ENCODE measurements at regions not wholly inside any gene's neighbourhood (a gene's known extent, or its start where the extent isn't known, plus 50 kb on each side); places are given as distances from the start of the nearest gene placed in this dataset.

DNA sequence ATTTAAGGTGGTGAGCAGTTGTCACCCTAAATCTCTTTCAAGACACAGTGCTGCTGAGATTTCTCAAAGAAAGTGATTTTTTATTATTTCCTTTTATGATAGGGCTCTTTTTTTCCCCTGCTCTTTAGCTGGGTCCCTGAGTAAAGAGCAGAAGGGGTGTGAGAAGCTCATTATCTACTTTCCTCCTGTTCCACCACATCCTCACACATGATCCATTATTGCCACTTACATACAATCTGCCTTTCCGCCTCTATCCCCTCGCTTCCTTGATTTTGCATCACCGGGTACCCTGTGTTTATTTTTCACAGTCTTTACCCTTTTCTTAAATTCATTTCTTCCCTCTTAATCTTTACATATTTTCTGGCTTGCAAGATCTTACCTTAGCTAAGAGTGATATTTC, 93.9 kb upstream of the CCDC85A start:
- TF ChIP-seq CTCF (IDR thresholded peaks at IDR 0.05; ENCODE audit: control extremely low read depth, extremely low read depth): no peak
- Histone ChIP-seq H3K9me3 (ENCODE audit: control insufficient read depth in 4 of 4, insufficient read depth in 3 of 4, low read length in 3 of 4) (no peaks in the 10 kb centered on the region), H3K4me1 (ENCODE audit: control insufficient read depth in 5 of 5, insufficient read depth in 5 of 5, low read length in 5 of 5) (no peaks in the 10 kb centered on the region), H3K4me3 (no peak overlapping the region), H3K36me3 (ENCODE audit: control insufficient read depth in 4 of 4, insufficient read depth in 4 of 4, low read length in 4 of 4) (no peaks in the 10 kb centered on the region), H3K27ac (ENCODE audit: low read depth in 1 of 2, low read length in 1 of 2) (no peak overlapping the region), H3K27me3 (ENCODE audit: control insufficient read depth in 3 of 3, insufficient read depth in 3 of 3, low read length in 2 of 3) (no peaks in the 10 kb centered on the region), H3K9ac (ENCODE audit: insufficient read depth in 1 of 2, low read length in 2 of 2) (no peak overlapping the region)
- DNase-seq (no peak), ATAC-seq (ENCODE audit: insufficient read depth, low FRiP score) (no peak)
- WGBS, 2 donors: 47 to 55% methylated on average over 3 of the region's 3 CpGs

GRCh38 chr2:56099963-56100362, 83.8 kb upstream of the CCDC85A start:
- H3K4me1 ChIP-seq (ENCODE audit: control insufficient read depth in 5 of 5, insufficient read depth in 5 of 5, low read length in 5 of 5): no peaks in the 10 kb centered on the region
- TF ChIP-seq CTCF (IDR thresholded peaks at IDR 0.05; ENCODE audit: control extremely low read depth, extremely low read depth): no peak
- no peaks in the 10 kb centered on the region for H3K9me3 ChIP-seq (ENCODE audit: control insufficient read depth in 4 of 4, insufficient read depth in 3 of 4, low read length in 3 of 4)
- no peaks in the 10 kb centered on the region for H3K27me3 ChIP-seq (ENCODE audit: control insufficient read depth in 3 of 3, insufficient read depth in 3 of 3, low read length in 2 of 3)
- no peak for DNase-seq
- H3K27ac ChIP-seq (ENCODE audit: low read depth in 1 of 2, low read length in 1 of 2): no peak overlapping the region
- ATAC-seq (ENCODE audit: insufficient read depth, low FRiP score): no peak
- no peaks in the 10 kb centered on the region for H3K36me3 ChIP-seq (ENCODE audit: control insufficient read depth in 4 of 4, insufficient read depth in 4 of 4, low read length in 4 of 4)
- H3K4me3 ChIP-seq: no peak overlapping the region
- no peak overlapping the region for H3K9ac ChIP-seq (ENCODE audit: insufficient read depth in 1 of 2, low read length in 2 of 2)

DNA sequence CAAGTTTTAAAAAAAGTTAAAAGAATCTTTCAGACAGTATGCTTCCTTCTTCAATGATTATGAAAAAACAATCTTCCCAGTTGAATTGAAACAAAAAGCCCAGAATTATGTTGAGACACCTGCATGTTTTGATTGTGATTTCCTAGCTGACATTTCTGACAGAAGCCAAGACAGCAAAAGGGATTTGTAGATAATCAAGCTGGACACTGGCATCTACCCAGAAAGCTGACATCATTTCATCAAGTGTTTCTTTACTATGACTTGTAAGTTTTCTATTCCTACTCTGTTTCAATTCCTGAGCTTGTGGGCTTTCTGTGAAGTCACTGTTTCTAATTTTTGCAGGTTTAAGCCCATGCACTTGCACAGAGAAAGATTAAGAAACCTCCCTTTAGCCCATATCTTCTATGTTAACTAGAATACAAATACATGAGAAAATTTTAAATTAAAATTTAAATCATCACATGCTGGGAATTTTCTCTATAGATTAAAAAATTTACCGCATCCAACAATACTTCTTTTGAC, 82.9 kb upstream of the CCDC85A start:
- no peaks in the 10 kb centered on the region for H3K36me3 ChIP-seq (ENCODE audit: control insufficient read depth in 4 of 4, insufficient read depth in 4 of 4, low read length in 4 of 4)
- WGBS, 2 donors: 93 to 97% methylated on average over 1 of the region's 1 CpG
- ATAC-seq (ENCODE audit: insufficient read depth, low FRiP score) (no peak), DNase-seq (no peak)
- H3K27me3 ChIP-seq (ENCODE audit: control insufficient read depth in 3 of 3, insufficient read depth in 3 of 3, low read length in 2 of 3): no peaks in the 10 kb centered on the region
- TF ChIP-seq CTCF (IDR thresholded peaks at IDR 0.05; ENCODE audit: control extremely low read depth, extremely low read depth): no peak
- no peaks in the 10 kb centered on the region for H3K4me1 ChIP-seq (ENCODE audit: control insufficient read depth in 5 of 5, insufficient read depth in 5 of 5, low read length in 5 of 5)
- H3K27ac ChIP-seq (ENCODE audit: low read depth in 1 of 2, low read length in 1 of 2): no peak overlapping the region
- H3K4me3 ChIP-seq: no peak overlapping the region
- H3K9ac ChIP-seq (ENCODE audit: insufficient read depth in 1 of 2, low read length in 2 of 2): no peak overlapping the region
- H3K9me3 ChIP-seq (ENCODE audit: control insufficient read depth in 4 of 4, insufficient read depth in 3 of 4, low read length in 3 of 4): peaks cover 0 to under 1% (median 0%) of the 10 kb centered on the region in 4 donors

- Histone ChIP-seq H3K4me3 (no peak overlapping the region), H3K36me3 (ENCODE audit: control insufficient read depth in 4 of 4, insufficient read depth in 4 of 4, low read length in 4 of 4) (no peaks in the 10 kb centered on the region), H3K4me1 (ENCODE audit: control insufficient read depth in 5 of 5, insufficient read depth in 5 of 5, low read length in 5 of 5) (no peaks in the 10 kb centered on the region), H3K9ac (ENCODE audit: insufficient read depth in 1 of 2, low read length in 2 of 2) (no peak overlapping the region), H3K9me3 (ENCODE audit: control insufficient read depth in 4 of 4, insufficient read depth in 3 of 4, low read length in 3 of 4) (peaks cover 0 to 3% (median 0%) of the 10 kb centered on the region in 4 donors), H3K27ac (ENCODE audit: low read depth in 1 of 2, low read length in 1 of 2) (no peak overlapping the region), H3K27me3 (ENCODE audit: control insufficient read depth in 3 of 3, insufficient read depth in 3 of 3, low read length in 2 of 3) (no peaks in the 10 kb centered on the region)
- DNase-seq: no peak
- no peak for ATAC-seq (ENCODE audit: insufficient read depth, low FRiP score)
- TF ChIP-seq CTCF (IDR thresholded peaks at IDR 0.05; ENCODE audit: control extremely low read depth, extremely low read depth): no peak
- 0 to 21% methylated on average over 1 of the region's 1 CpG for WGBS, 2 donors
Observed at GRCh38 chr2:56102098-56102497, 81.7 kb upstream of the CCDC85A start.

Data from lung (tissue), 11 donors.